ENCODE measurements at regions not wholly inside any gene's neighbourhood (a gene's known extent, or its start where the extent isn't known, plus 50 kb on each side); places are given as distances from the start of the nearest gene placed in this dataset.

- DNase-seq (no peak), ATAC-seq (no peak)
- intact Hi-C loops (cut with DNase I), result no loop called here
These were observed 319.7 kb downstream of the UACA start for GRCh38 chr15:70443486-70444273.

GRCh38 chr15:70442616-70443321 lies 320.6 kb downstream of the UACA start:
- ATAC-seq (no peak), DNase-seq (no peak)
- intact Hi-C loops (cut with DNase I), result no loop called here

GRCh38 chr15:70442211-70442610 lies 321.1 kb downstream of the UACA start:
- DNase-seq (no peak), ATAC-seq (no peak)
- intact Hi-C loops (cut with DNase I), result no loop called here

GRCh38 chr15:70440416-70441138 lies 322.8 kb downstream of the UACA start:
- no peak for ATAC-seq
- DNase-seq, result no peak
- intact Hi-C loops (cut with DNase I), result no loop called here

- intact Hi-C loops (cut with DNase I), result no loop called here
- ATAC-seq, result no peak
- no peak for DNase-seq
These were observed 323.5 kb downstream of the UACA start for GRCh38 chr15:70439880-70440279.

- ATAC-seq, result peak in 1 of 2 donors; percentile 34
- intact Hi-C loops (cut with DNase I), result no loop called here
- no peak for DNase-seq
These were observed 324.0 kb downstream of the UACA start for GRCh38 chr15:70439304-70439877.

- intact Hi-C loops (cut with DNase I), result no loop called here
- peak; percentile 94 to 95 for ATAC-seq
- DNase-seq, result peak; percentile 76
These were observed 324.6 kb downstream of the UACA start for GRCh38 chr15:70438776-70439175.

GRCh38 chr15:70437882-70438451 lies 325.4 kb downstream of the UACA start:
- intact Hi-C loops (cut with DNase I), result no loop called here
- ATAC-seq, result no peak
- no peak for DNase-seq

- ATAC-seq (no peak), DNase-seq (no peak)
- intact Hi-C loops (cut with DNase I), result no loop called here
These were observed 326.3 kb downstream of the UACA start for GRCh38 chr15:70437089-70437488.

- intact Hi-C loops (cut with DNase I), result no loop called here
- DNase-seq, result no peak
- no peak for ATAC-seq
These were observed 326.9 kb downstream of the UACA start for GRCh38 chr15:70436428-70436827.

- intact Hi-C loops (cut with DNase I), result no loop called here
- ATAC-seq (no peak), DNase-seq (no peak)
These were observed 327.5 kb downstream of the UACA start for GRCh38 chr15:70435872-70436271.

GRCh38 chr15:70435369-70435768 lies 328.0 kb downstream of the UACA start:
- ATAC-seq, result no peak
- no peak for DNase-seq
- intact Hi-C loops (cut with DNase I), result no loop called here

- DNase-seq, result no peak
- no peak for ATAC-seq
- intact Hi-C loops (cut with DNase I), result no loop called here
These were observed 329.6 kb downstream of the UACA start for GRCh38 chr15:70433586-70434324.

GRCh38 chr15:70432924-70433495 lies 330.3 kb downstream of the UACA start:
- ATAC-seq (no peak), DNase-seq (no peak)
- intact Hi-C loops (cut with DNase I), result no loop called here

GRCh38 chr15:70431854-70432253 lies 331.5 kb downstream of the UACA start:
- intact Hi-C loops (cut with DNase I), result no loop called here
- ATAC-seq (no peak), DNase-seq (no peak)

GRCh38 chr15:70430069-70430468 lies 332.4 kb upstream of the TLE3 start:
- peak; percentile 32 to 65 for ATAC-seq
- DNase-seq, result no peak
- intact Hi-C loops (cut with DNase I), result no loop called here

- ATAC-seq, result no peak
- intact Hi-C loops (cut with DNase I), result no loop called here
These were observed 331.5 kb upstream of the TLE3 start for GRCh38 chr15:70429056-70429722.

GRCh38 chr15:70428211-70428822 lies 330.6 kb upstream of the TLE3 start:
- DNase-seq, result no peak
- intact Hi-C loops (cut with DNase I), result no loop called here
- no peak for ATAC-seq

More at GRCh38 chr15:70429056-70429722, 331.5 kb upstream of the TLE3 start:
- no peak for DNase-seq

Measured in left cardiac atrium (tissue), 4 donors.